ENCODE measurements at regions not wholly inside any gene's neighbourhood (a gene's known extent, or its start where the extent isn't known, plus 50 kb on each side); places are given as distances from the start of the nearest gene placed in this dataset.
"Not testable (repeated sequence)": the region's sequence is repeated elsewhere in the genome, so short reads cannot be mapped to it uniquely, and the experiment has no call there.

DNA sequence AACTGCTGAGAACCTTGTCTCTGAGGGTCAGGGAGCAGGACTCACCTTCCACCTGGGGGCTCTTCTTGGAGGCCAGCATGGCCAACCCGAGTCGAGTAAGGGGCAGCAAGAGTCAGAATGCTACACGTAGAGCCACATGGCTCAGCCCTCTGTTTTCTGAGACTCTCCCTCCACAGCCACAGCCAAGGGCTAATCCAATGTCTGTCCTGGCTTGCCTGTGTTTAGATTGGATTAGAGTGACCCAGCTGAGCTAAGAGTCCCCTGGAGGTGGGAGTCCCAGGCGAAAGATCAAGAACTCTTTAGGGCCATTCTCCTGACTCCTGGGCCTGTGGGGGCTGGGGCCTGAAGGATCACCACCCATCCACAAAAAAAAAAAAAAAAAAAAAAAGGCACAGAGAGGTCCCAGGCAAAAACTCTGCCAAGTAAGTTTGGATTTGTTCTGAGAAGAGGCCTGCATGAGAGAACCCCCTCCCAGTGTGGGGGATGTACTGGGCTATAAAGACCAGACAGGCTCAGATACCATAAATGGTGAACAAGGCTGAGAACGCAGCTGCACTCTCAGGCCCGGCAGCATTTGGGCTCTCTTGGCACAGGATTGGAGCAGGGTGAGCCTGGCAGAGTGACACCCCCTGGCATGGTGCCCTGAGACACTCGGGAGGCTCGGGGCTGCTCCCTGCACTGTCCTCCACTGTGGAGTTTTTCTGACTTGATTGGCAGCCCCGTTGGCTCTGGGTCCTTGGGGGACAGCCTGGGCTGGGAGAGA lies 88.0 kb upstream of the OSBPL11 start:
- TF ChIP-seq, protein P1, sequence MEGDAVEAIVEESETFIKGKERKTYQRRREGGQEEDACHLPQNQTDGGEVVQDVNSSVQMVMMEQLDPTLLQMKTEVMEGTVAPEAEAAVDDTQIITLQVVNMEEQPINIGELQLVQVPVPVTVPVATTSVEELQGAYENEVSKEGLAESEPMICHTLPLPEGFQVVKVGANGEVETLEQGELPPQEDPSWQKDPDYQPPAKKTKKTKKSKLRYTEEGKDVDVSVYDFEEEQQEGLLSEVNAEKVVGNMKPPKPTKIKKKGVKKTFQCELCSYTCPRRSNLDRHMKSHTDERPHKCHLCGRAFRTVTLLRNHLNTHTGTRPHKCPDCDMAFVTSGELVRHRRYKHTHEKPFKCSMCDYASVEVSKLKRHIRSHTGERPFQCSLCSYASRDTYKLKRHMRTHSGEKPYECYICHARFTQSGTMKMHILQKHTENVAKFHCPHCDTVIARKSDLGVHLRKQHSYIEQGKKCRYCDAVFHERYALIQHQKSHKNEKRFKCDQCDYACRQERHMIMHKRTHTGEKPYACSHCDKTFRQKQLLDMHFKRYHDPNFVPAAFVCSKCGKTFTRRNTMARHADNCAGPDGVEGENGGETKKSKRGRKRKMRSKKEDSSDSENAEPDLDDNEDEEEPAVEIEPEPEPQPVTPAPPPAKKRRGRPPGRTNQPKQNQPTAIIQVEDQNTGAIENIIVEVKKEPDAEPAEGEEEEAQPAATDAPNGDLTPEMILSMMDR (conservative IDR thresholded peaks at IDR 0.05) = no peak

GRCh38 chr3:125684199-125684598 lies 88.9 kb upstream of the OSBPL11 start:
- H3K27ac ChIP-seq = no peak overlapping the region
- TF ChIP-seq, protein P1 (conservative IDR thresholded peaks at IDR 0.05) = no peak

More for the DNA sequence above, 88.0 kb upstream of the OSBPL11 start:
- no peak overlapping the region for H3K27ac ChIP-seq

DNA sequence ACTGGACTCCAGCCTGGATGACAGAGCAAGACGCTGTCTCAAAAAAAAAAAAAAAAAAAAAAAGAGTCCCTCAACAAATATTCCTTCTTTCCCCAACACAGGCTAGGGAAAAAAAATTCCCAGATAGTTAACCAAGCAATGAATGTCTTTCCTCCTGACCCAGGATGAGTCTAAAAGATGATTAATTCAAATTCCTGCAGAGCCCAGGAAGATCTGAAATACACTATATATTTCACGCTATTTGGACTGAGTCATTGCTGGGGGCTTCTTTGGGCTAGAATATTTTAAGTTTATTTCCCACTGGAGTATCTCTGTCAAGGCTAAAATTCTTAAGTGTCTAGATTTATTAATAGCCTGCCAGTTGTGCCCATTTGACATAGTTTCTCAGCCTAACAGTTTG lies 90.4 kb upstream of the OSBPL11 start:
- not testable (repeated sequence) for H3K27ac ChIP-seq

DNA sequence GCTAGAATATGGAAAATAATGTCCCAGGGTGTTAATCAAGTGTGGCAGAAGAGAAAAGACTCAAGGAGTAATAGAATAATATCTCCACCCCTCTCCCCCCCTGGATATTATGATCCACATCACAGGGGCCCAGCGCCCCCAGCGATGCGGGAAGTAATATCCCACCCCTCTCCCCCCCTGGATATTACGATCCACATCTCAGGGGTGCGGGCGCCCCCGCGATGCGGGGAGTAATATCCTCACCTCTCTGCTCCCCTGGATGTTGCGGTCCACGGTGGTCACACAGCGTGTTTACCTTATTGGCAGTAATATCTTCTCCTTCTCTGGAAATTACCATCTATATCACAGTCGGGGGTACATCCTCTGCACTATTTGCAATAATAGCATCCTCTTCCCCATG lies 97.1 kb upstream of the OSBPL11 start:
- TF ChIP-seq, protein P1 (conservative IDR thresholded peaks at IDR 0.05) = no peak
- H3K27ac ChIP-seq = no peak overlapping the region

GRCh38 chr3:125693887-125694286 lies 98.6 kb upstream of the OSBPL11 start:
- no peak overlapping the region for H3K27ac ChIP-seq

DNA sequence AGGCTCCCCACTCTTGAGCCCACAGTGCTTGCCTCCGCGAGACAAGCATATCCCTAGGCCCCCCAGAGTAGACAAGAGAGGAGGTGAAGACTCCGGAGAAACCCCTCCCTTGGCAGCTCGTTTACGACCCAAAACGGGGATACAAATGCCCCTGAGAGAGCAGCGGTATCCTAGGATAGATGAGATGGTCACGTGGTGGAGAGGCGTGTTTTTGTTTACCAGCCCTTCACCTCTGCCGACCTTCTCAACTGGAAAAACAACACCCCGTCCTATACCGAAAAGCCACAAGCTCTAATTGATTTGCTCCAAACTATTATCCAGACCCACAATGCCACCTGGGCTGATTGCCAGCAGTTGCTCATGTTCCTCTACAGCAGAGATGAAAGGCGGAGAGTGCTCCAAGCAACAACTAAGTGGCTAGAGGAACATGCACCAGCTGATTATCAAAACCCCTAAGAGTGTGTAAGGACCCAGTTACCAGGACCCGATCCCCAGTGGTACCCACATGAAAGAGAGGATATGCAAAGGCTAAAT lies 99.5 kb upstream of the OSBPL11 start:
- H3K27ac ChIP-seq = no peak overlapping the region
- TF ChIP-seq, protein P1 (conservative IDR thresholded peaks at IDR 0.05) = no peak

More at GRCh38 chr3:125693887-125694286, 98.6 kb upstream of the OSBPL11 start:
- TF ChIP-seq, protein P1 (conservative IDR thresholded peaks at IDR 0.05) = no peak

- H3K27ac ChIP-seq = no peak overlapping the region
- TF ChIP-seq, protein P1 (conservative IDR thresholded peaks at IDR 0.05) = no peak
Measured at GRCh38 chr3:125695688-125696087, 100.4 kb upstream of the OSBPL11 start.

DNA sequence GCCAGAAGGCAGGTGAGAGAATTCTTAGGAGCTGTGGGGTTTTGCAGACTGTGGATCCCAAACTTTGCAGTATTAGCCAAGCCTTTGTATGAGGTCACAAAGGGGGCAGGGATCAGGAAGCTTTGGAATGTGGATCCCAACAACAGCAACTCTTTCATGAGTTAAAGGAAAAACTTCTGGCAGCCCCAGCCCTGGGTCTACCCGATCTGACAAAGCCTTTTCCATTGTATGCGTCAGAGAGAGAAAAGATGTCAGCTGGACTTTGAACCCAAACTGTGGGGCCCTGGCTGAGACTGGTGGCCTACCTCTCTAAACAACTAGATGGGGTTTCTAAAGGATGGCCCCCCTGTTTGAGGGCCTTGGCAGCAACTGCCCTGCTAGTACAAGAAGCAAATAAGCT lies 101.8 kb upstream of the OSBPL11 start:
- H3K27ac ChIP-seq = not testable (repeated sequence)

GRCh38 chr3:125697979-125698640 lies 102.8 kb upstream of the OSBPL11 start:
- not testable (repeated sequence) for H3K27ac ChIP-seq

All from VCaP (cell line).